LNCAP (cell line): ENCODE measurements at regions not wholly inside any gene's neighbourhood (a gene's known extent, or its start where the extent isn't known, plus 50 kb on each side); places are given as distances from the start of the nearest gene placed in this dataset.

Experiments
- TF ChIP-seq, protein P1 (sequence below): fragments of 450-650 bp; IDR thresholded peaks from 2 replicates; pipeline ENCODE4 v1.5.1; 2017; ENCODE audit warnings: mild to moderate bottlenecking

- TF ChIP-seq, protein P1, sequence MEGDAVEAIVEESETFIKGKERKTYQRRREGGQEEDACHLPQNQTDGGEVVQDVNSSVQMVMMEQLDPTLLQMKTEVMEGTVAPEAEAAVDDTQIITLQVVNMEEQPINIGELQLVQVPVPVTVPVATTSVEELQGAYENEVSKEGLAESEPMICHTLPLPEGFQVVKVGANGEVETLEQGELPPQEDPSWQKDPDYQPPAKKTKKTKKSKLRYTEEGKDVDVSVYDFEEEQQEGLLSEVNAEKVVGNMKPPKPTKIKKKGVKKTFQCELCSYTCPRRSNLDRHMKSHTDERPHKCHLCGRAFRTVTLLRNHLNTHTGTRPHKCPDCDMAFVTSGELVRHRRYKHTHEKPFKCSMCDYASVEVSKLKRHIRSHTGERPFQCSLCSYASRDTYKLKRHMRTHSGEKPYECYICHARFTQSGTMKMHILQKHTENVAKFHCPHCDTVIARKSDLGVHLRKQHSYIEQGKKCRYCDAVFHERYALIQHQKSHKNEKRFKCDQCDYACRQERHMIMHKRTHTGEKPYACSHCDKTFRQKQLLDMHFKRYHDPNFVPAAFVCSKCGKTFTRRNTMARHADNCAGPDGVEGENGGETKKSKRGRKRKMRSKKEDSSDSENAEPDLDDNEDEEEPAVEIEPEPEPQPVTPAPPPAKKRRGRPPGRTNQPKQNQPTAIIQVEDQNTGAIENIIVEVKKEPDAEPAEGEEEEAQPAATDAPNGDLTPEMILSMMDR, result no peak
Observed at GRCh38 chr10:4262449-4262848, 477.4 kb upstream of the KLF6 start.

GRCh38 chr10:4260483-4261124 is 475.6 kb upstream of the KLF6 start:
- TF ChIP-seq, protein P1, result no peak

DNA sequence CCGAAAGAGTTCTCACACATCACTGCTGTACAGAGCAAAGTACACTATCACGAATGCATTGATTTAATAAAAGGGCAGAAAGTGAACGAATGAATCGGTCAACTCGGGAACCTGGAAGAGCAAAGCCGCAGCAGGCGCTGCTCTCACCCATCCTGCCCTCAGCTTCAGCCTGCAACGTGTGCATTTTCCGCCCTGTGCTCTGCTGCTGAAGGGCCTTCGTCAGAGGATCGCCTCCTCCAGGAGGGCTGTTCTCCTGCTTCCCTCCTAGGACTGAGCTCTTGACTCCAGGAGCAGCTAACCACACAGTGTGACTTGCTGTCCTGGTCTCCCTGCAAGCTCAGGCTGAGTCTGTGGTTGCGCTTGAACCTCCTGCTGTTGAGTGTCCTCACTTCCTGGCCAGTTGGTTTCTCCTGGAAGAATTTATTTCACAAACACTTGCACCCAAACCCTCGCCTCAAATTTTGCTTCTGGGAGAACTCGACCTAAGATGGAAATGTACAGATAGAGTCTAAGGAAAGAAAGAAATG is 473.0 kb upstream of the KLF6 start:
- TF ChIP-seq, protein P1, result no peak

DNA sequence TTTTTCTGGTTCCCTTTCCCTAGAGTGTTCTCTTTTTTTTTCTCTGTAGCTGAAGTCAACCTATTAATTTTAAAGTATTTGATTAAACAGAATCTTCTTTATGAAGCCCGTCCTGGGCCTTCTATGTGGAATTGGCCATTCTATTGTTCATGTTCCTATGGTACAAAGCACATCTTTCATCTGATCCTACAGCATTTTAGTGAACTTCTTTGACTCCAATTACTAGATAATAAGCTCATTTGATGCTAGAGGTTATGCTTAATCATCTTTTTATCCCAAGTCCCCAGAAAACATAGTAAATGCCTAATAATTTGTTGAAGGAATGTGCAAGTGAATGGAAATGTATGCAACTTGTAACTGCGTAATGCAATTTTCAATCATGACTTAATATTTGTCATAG is 472.0 kb upstream of the KLF6 start:
- TF ChIP-seq, protein P1, result no peak

GRCh38 chr10:4255751-4256150 is 470.7 kb upstream of the KLF6 start:
- TF ChIP-seq, protein P1, result no peak

- TF ChIP-seq, protein P1, result no peak
Observed at GRCh38 chr10:4254101-4254994, 469.3 kb upstream of the KLF6 start.

DNA sequence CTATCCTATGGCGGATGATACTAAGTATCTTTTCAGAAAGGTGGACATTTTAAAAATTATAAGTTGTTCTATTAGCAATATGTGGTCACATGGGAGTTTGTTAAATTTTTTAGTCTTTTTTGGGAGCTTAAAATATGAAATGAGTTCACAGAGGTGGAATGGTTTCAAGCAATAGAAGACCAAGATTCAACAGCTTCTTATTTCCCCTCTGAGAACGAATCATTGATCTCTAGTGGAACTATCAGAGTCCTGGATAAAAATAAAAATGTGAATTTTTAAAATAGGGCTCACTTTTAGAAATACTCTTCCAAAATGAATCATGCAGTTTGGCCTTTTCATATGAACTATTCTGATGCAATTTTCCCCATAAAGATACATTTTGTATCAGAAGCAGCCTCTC is 467.7 kb upstream of the KLF6 start:
- TF ChIP-seq, protein P1, result no peak
